CD14-positive monocyte (primary cell): ENCODE measurements at regions not wholly inside any gene's neighbourhood (a gene's known extent, or its start where the extent isn't known, plus 50 kb on each side); places are given as distances from the start of the nearest gene placed in this dataset.

Experiments used
- DNase-seq, 3 donors: peaks; one replicate each; pipeline ENCODE4 v3.0.0-alpha.2; 2011 to 2022
- H2AFZ ChIP-seq: 2 replicates; pipeline ENCODE4 v1.6.0; 2012; ENCODE audit warnings: mild to moderate bottlenecking, low read depth, low read length, inconsistent platforms; ENCODE audit not compliant: insufficient read depth, poor library complexity, severe bottlenecking
- H3K27ac ChIP-seq, 2 donors: 1 replicate in 1 of 2; 2 replicates in 1 of 2; pipeline ENCODE4 v1.5.1; 2012 to 2013; ENCODE audit warnings: low read length in 2 of 2, control low read depth in 1 of 2, inconsistent platforms in 1 of 2, low read depth in 1 of 2, mild to moderate bottlenecking in 1 of 2
- H3K27me3 ChIP-seq, 2 donors: one replicate each; pipeline versions ENCODE4 v1.6.0 to v1.6.1; 2011 to 2013; ENCODE audit warnings: low read length in 2 of 2; ENCODE audit not compliant: control insufficient read depth in 2 of 2, insufficient read depth in 2 of 2
- H3K36me3 ChIP-seq, 2 donors: replicated peaks in 1 of 2; 1 replicate in 1 of 2; 2 replicates in 1 of 2; pipeline versions ENCODE4 v1.5.1 to v1.6.1; 2012 to 2013; ENCODE audit warnings: low read length in 2 of 2, control low read depth in 1 of 2, inconsistent platforms in 1 of 2, mild to moderate bottlenecking in 1 of 2; ENCODE audit not compliant: insufficient read depth in 2 of 2, control insufficient read depth in 1 of 2
- H3K4me1 ChIP-seq, 2 donors: 1 replicate in 1 of 2; 2 replicates in 1 of 2; pipeline versions ENCODE4 v1.5.1 to v1.6.1; 2012 to 2013; ENCODE audit warnings: low read length in 2 of 2, control low read depth in 1 of 2, inconsistent platforms in 1 of 2, mild to moderate bottlenecking in 1 of 2, moderate library complexity in 1 of 2; ENCODE audit not compliant: insufficient read depth in 2 of 2, control insufficient read depth in 1 of 2
- H3K4me2 ChIP-seq: replicated peaks from 2 replicates; pipeline ENCODE3; 2012; ENCODE audit warnings: low read length, moderate library complexity, mild to moderate bottlenecking; ENCODE audit not compliant: poor library complexity, severe bottlenecking; ENCODE audit errors: extremely low read depth
- H3K4me3 ChIP-seq, 3 experiments: fragments of 200-600 bp in 1 of 3; sonication (generic) in 1 of 3; replicated peaks in 1 of 3; 1 replicate in 2 of 3; 2 replicates in 1 of 3; pipeline ENCODE4 v1.5.1; 2011 to 2013; ENCODE audit warnings: low read length in 3 of 3, mild to moderate bottlenecking in 3 of 3, control low read depth in 2 of 3, low read depth in 2 of 3, inconsistent platforms in 1 of 3, moderate library complexity in 1 of 3
- H3K79me2 ChIP-seq: 2 replicates; pipeline ENCODE4 v1.6.0; 2012; ENCODE audit warnings: mild to moderate bottlenecking, control low read depth, inconsistent platforms, low read length, moderate library complexity; ENCODE audit not compliant: insufficient read depth
- H3K9ac ChIP-seq: 2 replicates; pipeline ENCODE4 v1.6.0; 2017; ENCODE audit warnings: low read length, mild to moderate bottlenecking; ENCODE audit not compliant: insufficient read depth, poor library complexity, severe bottlenecking
- H3K9me3 ChIP-seq, 2 donors: replicated peaks in 1 of 2; 1 replicate in 1 of 2; 2 replicates in 1 of 2; pipeline versions ENCODE4 v1.5.1 to v1.6.1; 2012 to 2013; ENCODE audit warnings: low read length in 2 of 2, control low read depth in 1 of 2; ENCODE audit not compliant: control insufficient read depth in 1 of 2, insufficient read depth in 1 of 2
- H4K20me1 ChIP-seq: 2 replicates; pipeline ENCODE4 v1.6.0; 2012; ENCODE audit warnings: mild to moderate bottlenecking, low read length, control low read depth, moderate library complexity; ENCODE audit not compliant: insufficient read depth
- H3K27ac Mint-ChIP-seq, 7 donors: one replicate each; pipeline ENCODE4 v1.8.0; 2020; ENCODE audit warnings: mild to moderate bottlenecking in 7 of 7, mixed read lengths in 7 of 7, moderate library complexity in 6 of 7, inconsistent platforms in 2 of 7
- H3K27me3 Mint-ChIP-seq, 3 donors: one replicate each; pipeline ENCODE4 v1.8.0; 2021 to 2022; ENCODE audit warnings: low read depth in 3 of 3, mild to moderate bottlenecking in 3 of 3, mixed read lengths in 3 of 3, moderate library complexity in 3 of 3, inconsistent platforms in 1 of 3
- H3K36me3 Mint-ChIP-seq, 2 donors: one replicate each; pipeline ENCODE4 v1.8.0; 2020; ENCODE audit warnings: mixed read lengths in 2 of 2, inconsistent platforms in 1 of 2, mild to moderate bottlenecking in 1 of 2
- H3K4me1 Mint-ChIP-seq: one replicate; pipeline ENCODE4 v1.8.0; 2020; ENCODE audit warnings: mild to moderate bottlenecking, mixed read lengths
- H3K4me3 Mint-ChIP-seq, 2 donors: one replicate each; pipeline ENCODE4 v1.8.0; 2020; ENCODE audit warnings: mild to moderate bottlenecking in 2 of 2, mixed read lengths in 2 of 2, moderate library complexity in 1 of 2
- H3K9me3 Mint-ChIP-seq, 7 donors: one replicate each; pipeline ENCODE4 v1.8.0; 2020 to 2022; ENCODE audit warnings: mixed read lengths in 7 of 7, mild to moderate bottlenecking in 6 of 7, moderate library complexity in 6 of 7, inconsistent platforms in 2 of 7
- CTCF ChIP-seq: fragments of 200-600 bp; IDR thresholded peaks from one replicate; pipeline ENCODE4 v1.8.0; 2022; ENCODE audit warnings: antibody characterized with exemption, mild to moderate bottlenecking
- WGBS: methylation state at CpG from one replicate; pipeline ENCODE4 v1.1.5; 2013; ENCODE audit warnings: missing lambda C conversion rate; ENCODE audit not compliant: insufficient coverage; 5-methylcytosine and 5-hydroxymethylcytosine counted together
- intact Hi-C, 2 donors: fragments of 100-400 bp; cut with micrococcal nuclease; formaldehyde crosslinking; loops; one replicate each; pipeline versions ENCODE4 v1.15.0 to v1.15.1; 2023

DNA sequence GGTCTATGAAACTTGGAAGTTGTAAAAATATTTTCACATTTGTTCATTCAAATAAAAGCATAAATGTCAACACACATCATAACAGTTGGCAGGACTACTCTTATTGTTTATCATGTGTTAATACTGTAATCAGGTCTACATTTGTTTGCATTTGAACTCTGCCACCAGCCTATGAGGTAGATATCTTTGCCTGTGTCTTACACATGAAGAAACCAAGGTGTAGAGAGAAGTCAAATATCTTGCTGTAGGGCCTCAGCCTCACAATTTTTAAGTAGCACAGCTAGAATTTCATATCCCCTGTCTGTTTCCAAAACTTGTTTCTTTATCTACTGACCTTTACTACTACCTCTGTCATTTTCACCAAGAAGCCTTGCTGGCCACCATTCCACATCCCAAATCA lies 161.9 kb downstream of the ZIC4 start:
- Histone ChIP-seq H3K4me1 (no peaks in the 10 kb centered on the region), H4K20me1 (no peaks in the 10 kb centered on the region), H3K27me3 (no peaks in the 10 kb centered on the region), H3K79me2 (no peaks in the 10 kb centered on the region), H3K9ac (no peak overlapping the region), H3K9me3 (peaks cover 3 to 4% of the 10 kb centered on the region in 2 donors), H3K4me3 (no peak overlapping the region), H3K27ac (no peak overlapping the region), H3K4me2 (no peak overlapping the region), H3K36me3 (no peaks in the 10 kb centered on the region), H2AFZ (no peak overlapping the region)
- no peak overlapping the region for H3K27ac Mint-ChIP-seq
- H3K9me3 Mint-ChIP-seq: peaks cover 0 to 13% (median 6%) of the 10 kb centered on the region in 7 donors
- H3K4me3 Mint-ChIP-seq: no peak overlapping the region
- TF ChIP-seq CTCF: no peak
- no peaks in the 10 kb centered on the region for H3K4me1 Mint-ChIP-seq
- intact Hi-C loops: no loop called here
- no peaks in the 10 kb centered on the region for H3K36me3 Mint-ChIP-seq
- DNase-seq: no peak
- H3K27me3 Mint-ChIP-seq: no peaks in the 10 kb centered on the region

GRCh38 chr3:147240581-147240980 lies 165.8 kb downstream of the ZIC4 start:
- no peak for DNase-seq
- Histone ChIP-seq H3K9ac (no peak overlapping the region), H4K20me1 (no peaks in the 10 kb centered on the region), H3K27me3 (no peaks in the 10 kb centered on the region), H3K4me1 (no peaks in the 10 kb centered on the region), H3K36me3 (no peaks in the 10 kb centered on the region), H3K27ac (no peak overlapping the region), H3K9me3 (peaks cover 0 to 4% of the 10 kb centered on the region in 2 donors), H3K4me2 (no peak overlapping the region), H2AFZ (no peak overlapping the region), H3K4me3 (no peak overlapping the region), H3K79me2 (no peaks in the 10 kb centered on the region)
- intact Hi-C loops: no loop called here
- no peak for TF ChIP-seq CTCF
- no peak overlapping the region for H3K4me3 Mint-ChIP-seq
- no CpG with 5 or more reads among the region's 1 CpG for WGBS
- H3K9me3 Mint-ChIP-seq: peaks cover 0 to 10% (median 0%) of the 10 kb centered on the region in 7 donors
- H3K4me1 Mint-ChIP-seq: no peaks in the 10 kb centered on the region
- no peak overlapping the region for H3K27ac Mint-ChIP-seq
- H3K27me3 Mint-ChIP-seq: no peaks in the 10 kb centered on the region
- H3K36me3 Mint-ChIP-seq: no peaks in the 10 kb centered on the region
